GM18909 (cell line): ENCODE measurements at regions not wholly inside any gene's neighbourhood (a gene's known extent, or its start where the extent isn't known, plus 50 kb on each side); places are given as distances from the start of the nearest gene placed in this dataset.

Experiments
- ATAC-seq: cut with Tn5 transposase; IDR thresholded peaks from one replicate; pipeline ENCODE4 v1.9.1; 2021; ENCODE audit warnings: mild to moderate bottlenecking; ENCODE audit not compliant: unreplicated experiment, poor library complexity

GRCh38 chrX:13906093-13906492, 89.2 kb upstream of the GPM6B start:
- ATAC-seq, result no peak

GRCh38 chrX:13903405-13903804, 86.5 kb upstream of the GPM6B start:
- no peak for ATAC-seq

- no peak for ATAC-seq
Measured at GRCh38 chrX:13902406-13902805, 85.5 kb upstream of the GPM6B start.

GRCh38 chrX:13901354-13901753, 84.5 kb upstream of the GPM6B start:
- no peak for ATAC-seq

GRCh38 chrX:13900351-13900750, 83.5 kb upstream of the GPM6B start:
- no peak for ATAC-seq

- ATAC-seq, result no peak
Measured at GRCh38 chrX:13899607-13900006, 82.7 kb upstream of the GPM6B start.

- no peak for ATAC-seq
Measured at GRCh38 chrX:13898603-13899002, 81.7 kb upstream of the GPM6B start.

GRCh38 chrX:13898083-13898482, 81.2 kb upstream of the GPM6B start:
- ATAC-seq, result peak; percentile 68

GRCh38 chrX:13897566-13897965, 80.7 kb upstream of the GPM6B start:
- no peak for ATAC-seq

GRCh38 chrX:13894888-13895565, 78.1 kb upstream of the GPM6B start:
- no peak for ATAC-seq

DNA sequence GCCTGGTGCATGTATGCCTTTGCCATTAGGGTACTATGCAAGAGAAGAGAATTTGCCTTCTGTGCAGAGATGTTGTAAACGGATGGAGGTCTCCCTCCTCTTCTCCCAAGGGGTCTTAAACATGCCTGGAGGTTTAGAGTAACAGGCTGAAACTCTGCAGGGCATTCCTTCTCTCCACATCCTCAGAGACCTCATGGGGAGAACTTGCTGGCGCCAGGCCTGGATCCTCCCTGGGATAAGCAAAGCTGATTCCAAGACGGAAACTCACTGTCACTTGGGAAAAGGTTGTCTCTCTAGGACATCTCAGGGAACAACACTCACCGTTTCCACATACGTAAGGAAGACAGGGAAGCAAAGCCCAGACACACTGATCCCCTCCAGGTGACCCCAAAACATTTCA, 76.9 kb upstream of the GPM6B start:
- ATAC-seq, result no peak

DNA sequence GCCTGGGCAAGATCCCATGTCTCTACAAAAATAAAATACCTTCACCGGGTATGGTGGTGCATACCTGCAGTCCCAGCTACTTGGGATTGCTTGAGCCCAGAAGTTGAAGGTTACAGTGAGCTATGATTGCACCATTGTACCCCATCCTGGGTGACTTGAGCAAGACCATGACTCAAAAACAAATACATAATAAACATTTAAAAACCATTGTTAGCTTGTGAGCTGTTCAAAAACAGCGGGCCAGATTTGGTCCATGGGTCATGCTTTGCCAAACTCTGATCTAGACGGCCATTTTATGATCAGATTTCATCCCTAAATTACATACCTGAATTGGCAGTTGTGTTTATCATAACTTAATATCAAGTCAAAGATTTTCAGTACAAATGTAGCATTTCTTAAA, 76.0 kb upstream of the GPM6B start:
- no peak for ATAC-seq

GRCh38 chrX:13891377-13892140, 74.7 kb upstream of the GPM6B start:
- ATAC-seq, result no peak

GRCh38 chrX:13890806-13891205, 73.9 kb upstream of the GPM6B start:
- no peak for ATAC-seq

GRCh38 chrX:13888284-13888683, 71.4 kb upstream of the GPM6B start:
- no peak for ATAC-seq

GRCh38 chrX:13885591-13885990, 68.7 kb upstream of the GPM6B start:
- ATAC-seq, result no peak

GRCh38 chrX:13876652-13877051, 59.8 kb upstream of the GPM6B start:
- no peak for ATAC-seq

- no peak for ATAC-seq
Measured at GRCh38 chrX:13875572-13875971, 58.7 kb upstream of the GPM6B start.

DNA sequence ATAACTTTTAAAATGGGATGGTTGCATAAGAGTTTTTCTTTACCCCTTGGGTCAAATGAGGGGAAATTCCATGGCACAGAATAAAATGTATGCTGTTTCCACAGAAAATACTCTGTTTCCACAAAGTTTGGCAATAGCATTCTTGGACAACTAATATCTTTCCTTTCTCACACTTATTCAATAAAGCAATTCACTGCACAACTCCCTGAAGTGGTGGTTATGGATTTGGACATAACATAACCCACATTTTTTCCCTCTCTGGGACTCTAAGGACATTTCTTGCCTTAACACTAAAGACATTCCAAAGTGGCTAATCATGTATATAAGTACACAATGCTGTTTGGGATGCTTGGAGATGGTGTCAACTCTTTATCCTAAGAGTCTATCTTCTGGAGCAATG, 51.7 kb upstream of the GPM6B start:
- no peak for ATAC-seq
